ENCODE measurements at regions not wholly inside any gene's neighbourhood (a gene's known extent, or its start where the extent isn't known, plus 50 kb on each side); places are given as distances from the start of the nearest gene placed in this dataset.

DNA sequence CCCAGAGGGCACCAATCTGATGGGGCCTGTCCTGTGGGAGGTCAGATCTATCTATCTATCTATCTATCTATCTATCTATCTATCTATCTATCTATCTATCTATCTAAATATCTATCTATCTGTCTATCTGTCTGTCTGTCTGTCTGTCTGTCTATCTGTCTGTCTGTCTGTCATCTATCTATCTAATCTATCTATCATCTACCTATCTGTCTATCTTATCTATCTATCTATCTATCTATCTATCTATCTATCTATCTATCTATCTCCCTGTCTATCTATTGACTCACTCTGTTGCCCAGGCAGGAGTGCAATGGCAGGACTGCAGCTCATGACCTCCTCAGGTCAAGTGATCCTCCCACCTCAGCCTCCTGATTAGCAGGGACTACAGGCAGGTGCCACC, 155.7 kb upstream of the STX18 start:
- TF ChIP-seq, protein P1, sequence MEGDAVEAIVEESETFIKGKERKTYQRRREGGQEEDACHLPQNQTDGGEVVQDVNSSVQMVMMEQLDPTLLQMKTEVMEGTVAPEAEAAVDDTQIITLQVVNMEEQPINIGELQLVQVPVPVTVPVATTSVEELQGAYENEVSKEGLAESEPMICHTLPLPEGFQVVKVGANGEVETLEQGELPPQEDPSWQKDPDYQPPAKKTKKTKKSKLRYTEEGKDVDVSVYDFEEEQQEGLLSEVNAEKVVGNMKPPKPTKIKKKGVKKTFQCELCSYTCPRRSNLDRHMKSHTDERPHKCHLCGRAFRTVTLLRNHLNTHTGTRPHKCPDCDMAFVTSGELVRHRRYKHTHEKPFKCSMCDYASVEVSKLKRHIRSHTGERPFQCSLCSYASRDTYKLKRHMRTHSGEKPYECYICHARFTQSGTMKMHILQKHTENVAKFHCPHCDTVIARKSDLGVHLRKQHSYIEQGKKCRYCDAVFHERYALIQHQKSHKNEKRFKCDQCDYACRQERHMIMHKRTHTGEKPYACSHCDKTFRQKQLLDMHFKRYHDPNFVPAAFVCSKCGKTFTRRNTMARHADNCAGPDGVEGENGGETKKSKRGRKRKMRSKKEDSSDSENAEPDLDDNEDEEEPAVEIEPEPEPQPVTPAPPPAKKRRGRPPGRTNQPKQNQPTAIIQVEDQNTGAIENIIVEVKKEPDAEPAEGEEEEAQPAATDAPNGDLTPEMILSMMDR (IDR thresholded peaks at IDR 0.05; ENCODE audit: low read depth, low read length), result no peak
- DNase-seq (ENCODE audit: extremely low read depth, low read depth), result no peak

DNA sequence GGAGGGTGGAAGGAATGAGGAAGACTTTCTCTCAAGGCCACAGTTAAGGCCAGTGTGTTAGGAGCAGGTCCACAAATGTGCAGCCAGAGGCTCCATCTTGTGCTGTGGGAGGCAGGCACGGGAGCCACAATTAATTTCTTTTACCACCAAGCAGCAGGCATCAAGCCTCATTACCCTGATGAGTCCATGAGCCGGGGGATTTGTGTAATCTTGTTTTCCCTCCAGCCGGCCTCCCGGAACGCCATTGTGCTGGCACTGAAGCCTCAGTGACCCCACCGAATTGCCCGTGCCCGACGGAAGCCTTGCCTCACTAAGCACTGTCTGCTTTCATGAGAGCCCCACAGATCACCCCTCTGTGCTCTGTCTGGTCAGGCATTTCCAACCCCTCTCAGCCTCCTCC, 154.7 kb upstream of the STX18 start:
- TF ChIP-seq, protein P1 (IDR thresholded peaks at IDR 0.05; ENCODE audit: low read depth, low read length), result no peak
- no peak for DNase-seq (ENCODE audit: extremely low read depth, low read depth)

DNA sequence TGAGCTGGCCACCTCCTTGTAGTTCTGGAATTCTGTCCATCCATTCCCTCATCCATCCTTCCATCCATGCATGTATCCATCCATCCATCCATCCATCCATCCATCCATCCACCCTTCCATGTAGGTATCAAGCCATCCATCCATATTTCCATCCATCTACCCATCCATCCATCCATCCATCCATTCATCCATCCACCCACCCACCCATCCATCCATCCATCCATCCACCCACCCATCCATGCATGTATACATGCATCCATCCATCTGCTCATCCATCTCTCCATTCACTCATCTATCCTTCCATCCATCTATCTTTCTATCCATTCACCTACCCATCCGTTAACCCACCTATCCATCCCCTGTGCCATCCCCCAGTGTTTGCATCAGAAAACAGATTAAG, 153.6 kb upstream of the STX18 start:
- TF ChIP-seq, protein P1 (IDR thresholded peaks at IDR 0.05; ENCODE audit: low read depth, low read length), result no peak
- no peak for DNase-seq (ENCODE audit: extremely low read depth, low read depth)

GRCh38 chr4:4694827-4695226, 153.0 kb upstream of the STX18 start:
- DNase-seq (ENCODE audit: extremely low read depth, low read depth), result no peak
- TF ChIP-seq, protein P1 (IDR thresholded peaks at IDR 0.05; ENCODE audit: low read depth, low read length), result no peak

DNA sequence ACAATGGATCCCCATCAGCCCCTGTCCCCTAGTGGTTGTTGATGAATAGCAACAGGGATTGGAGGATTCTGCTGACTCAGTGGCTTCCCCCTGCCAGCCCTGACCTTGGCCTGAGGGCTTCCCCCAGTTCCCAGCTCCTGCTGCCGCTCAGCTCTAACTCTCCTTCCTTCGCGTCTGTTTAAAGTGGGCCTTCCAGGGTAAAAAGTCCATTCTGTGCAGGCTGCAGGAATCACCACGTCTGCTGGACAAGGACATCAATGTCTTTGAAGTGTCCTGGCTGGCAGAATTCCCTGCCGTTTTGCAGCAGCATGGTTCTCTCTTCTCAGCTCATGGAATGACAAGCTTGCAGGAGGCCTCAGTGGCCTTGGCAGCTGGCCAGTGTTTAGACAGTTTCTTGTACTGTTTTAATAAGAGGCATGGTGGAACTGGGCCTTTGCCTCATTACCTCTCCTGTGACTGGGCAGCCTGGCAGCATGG, 152.5 kb upstream of the STX18 start:
- TF ChIP-seq, protein P1 (IDR thresholded peaks at IDR 0.05; ENCODE audit: low read depth, low read length), result peak; percentile 31
- no peak for DNase-seq (ENCODE audit: extremely low read depth, low read depth)

- DNase-seq (ENCODE audit: extremely low read depth, low read depth), result no peak
- TF ChIP-seq, protein P1 (IDR thresholded peaks at IDR 0.05; ENCODE audit: low read depth, low read length), result no peak
These were observed 152.0 kb upstream of the STX18 start for GRCh38 chr4:4693755-4694295.

DNA sequence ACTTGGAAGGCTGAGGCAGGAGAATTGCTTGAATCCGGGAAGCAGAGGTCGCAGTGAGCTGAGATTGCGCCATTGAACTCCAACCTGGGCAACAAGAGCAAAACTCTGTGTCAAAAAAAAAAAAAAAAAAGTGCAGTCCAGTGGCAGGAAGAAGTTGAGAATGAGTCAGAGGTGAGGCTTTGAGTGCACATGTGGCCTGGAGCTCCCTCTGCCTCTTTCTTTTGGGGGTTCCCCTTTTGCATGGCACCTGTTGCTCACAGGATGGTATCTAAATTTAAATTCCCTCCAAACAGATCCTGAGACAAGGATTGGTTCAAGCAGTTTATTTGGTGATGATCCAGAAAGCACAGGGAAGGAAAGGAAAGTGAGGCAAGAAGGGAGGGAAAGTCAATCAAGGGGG, 151.4 kb upstream of the STX18 start:
- no peak for DNase-seq (ENCODE audit: extremely low read depth, low read depth)
- TF ChIP-seq, protein P1 (IDR thresholded peaks at IDR 0.05; ENCODE audit: low read depth, low read length), result no peak
